ENCODE measurements at regions not wholly inside any gene's neighbourhood (a gene's known extent, or its start where the extent isn't known, plus 50 kb on each side); places are given as distances from the start of the nearest gene placed in this dataset.

- TF ChIP-seq CTCF (IDR thresholded peaks at IDR 0.05 in 8 of 11, conservative IDR thresholded peaks at IDR 0.05 in 3 of 11) = no peak
- TF ChIP-seq POLR2A (IDR thresholded peaks at IDR 0.05) = no peak
- no peak for TF ChIP-seq POLR2AphosphoS5 (IDR thresholded peaks at IDR 0.05)
These were observed 646.2 kb downstream of the XIRP2 start for GRCh38 chr2:167534443-167534842.
